22Rv1 (cell line): ENCODE measurements at regions not wholly inside any gene's neighbourhood (a gene's known extent, or its start where the extent isn't known, plus 50 kb on each side); places are given as distances from the start of the nearest gene placed in this dataset.

Source experiments
- ZFX ChIP-seq: fragments of 450-650 bp; IDR thresholded peaks from 2 replicates; pipeline ENCODE4 v1.6.1; 2017; ENCODE audit warnings: antibody characterized with exemption, borderline replicate concordance
- TF ChIP-seq, protein P1 (sequence below): fragments of 450-650 bp; IDR thresholded peaks from 2 replicates; pipeline ENCODE4 v1.5.1; 2017; ENCODE audit warnings: mild to moderate bottlenecking

DNA sequence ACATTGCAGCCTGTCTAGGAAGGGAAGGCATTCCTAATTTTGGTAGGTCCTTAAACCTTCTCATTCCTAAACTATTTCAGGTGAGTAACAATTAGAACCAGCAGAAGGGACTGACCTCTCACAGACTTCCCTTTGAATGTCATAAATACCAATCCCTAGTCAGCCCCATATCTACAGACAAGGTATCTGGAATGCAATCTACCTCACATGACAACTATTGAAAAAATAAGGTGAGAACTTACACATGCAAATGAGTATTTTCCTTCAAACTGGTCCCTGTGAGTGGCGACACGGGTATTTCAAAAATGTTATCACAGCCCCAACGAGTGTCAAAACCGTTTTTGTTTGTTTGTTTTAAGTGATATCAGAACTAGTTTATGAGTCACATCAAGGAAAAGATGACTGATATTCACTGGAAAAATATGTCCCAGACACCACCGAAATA is 102.4 kb upstream of the VCX2 start:
- TF ChIP-seq, protein P1, sequence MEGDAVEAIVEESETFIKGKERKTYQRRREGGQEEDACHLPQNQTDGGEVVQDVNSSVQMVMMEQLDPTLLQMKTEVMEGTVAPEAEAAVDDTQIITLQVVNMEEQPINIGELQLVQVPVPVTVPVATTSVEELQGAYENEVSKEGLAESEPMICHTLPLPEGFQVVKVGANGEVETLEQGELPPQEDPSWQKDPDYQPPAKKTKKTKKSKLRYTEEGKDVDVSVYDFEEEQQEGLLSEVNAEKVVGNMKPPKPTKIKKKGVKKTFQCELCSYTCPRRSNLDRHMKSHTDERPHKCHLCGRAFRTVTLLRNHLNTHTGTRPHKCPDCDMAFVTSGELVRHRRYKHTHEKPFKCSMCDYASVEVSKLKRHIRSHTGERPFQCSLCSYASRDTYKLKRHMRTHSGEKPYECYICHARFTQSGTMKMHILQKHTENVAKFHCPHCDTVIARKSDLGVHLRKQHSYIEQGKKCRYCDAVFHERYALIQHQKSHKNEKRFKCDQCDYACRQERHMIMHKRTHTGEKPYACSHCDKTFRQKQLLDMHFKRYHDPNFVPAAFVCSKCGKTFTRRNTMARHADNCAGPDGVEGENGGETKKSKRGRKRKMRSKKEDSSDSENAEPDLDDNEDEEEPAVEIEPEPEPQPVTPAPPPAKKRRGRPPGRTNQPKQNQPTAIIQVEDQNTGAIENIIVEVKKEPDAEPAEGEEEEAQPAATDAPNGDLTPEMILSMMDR, result no peak
- no peak for TF ChIP-seq ZFX
